NK-92 treated with Interleukin-12 subunit alpha and Interleukin-12 subunit beta, amount 100 ng/mL, for 24 hours (cell line): ENCODE measurements at regions not wholly inside any gene's neighbourhood (a gene's known extent, or its start where the extent isn't known, plus 50 kb on each side); places are given as distances from the start of the nearest gene placed in this dataset.
"Not testable (repeated sequence)": the region's sequence is repeated elsewhere in the genome, so short reads cannot be mapped to it uniquely, and the experiment has no call there.

Source experiments
- DNase-seq: peaks from one replicate; lab custom pipeline; 2025; lab: John Stamatoyannopoulos, UW

DNA sequence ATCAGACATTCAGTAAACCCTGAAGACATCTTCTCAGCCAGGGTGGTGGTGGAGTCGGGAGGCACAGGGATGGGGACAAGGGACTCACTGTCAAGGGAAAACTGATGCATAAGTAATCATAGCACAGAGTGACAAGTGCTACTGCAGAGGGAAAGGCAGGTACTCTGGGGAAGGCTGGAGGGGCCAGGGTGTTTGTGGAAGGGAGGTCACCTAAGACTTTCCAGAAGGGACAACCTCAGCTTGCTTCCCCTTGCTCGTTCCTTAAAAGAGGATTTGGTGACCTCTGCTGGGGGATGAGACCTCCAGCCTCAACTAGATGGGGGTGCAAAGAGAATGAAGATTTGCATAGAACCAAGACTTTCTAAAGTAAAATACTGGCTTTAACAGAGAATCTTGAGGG lies 99.5 kb downstream of the SLC4A3 start:
- no peak for DNase-seq

DNA sequence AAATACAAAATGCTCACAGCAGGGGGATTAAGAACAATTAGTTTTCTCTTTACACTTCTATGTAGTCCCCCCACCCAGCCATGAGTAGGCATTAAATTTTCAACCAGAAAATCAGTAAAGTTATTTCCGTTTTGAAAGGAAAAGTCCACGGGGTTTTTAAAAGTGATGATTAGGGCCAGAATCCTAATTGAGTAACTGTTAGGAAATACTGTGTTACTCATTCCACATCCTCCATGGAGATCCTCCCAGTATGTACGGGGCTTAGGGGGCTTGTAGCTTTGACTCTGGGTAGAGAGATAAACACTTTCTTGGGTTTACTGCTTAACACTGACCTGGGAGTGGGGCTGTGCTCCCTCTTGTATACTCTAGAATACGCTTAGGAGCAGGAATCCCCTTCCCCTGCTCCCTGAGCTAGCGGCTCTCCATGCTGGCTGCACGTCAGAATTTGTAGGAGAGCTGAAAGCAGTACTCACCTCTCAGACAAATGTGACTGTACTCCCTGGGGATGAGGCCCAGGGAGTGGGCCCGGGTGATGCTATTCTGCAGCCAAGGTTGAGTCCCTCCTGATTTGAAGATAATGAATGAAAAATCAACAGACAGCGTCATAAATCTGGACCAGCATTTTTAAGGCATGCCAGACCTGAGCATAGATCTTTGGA lies 100.5 kb downstream of the SLC4A3 start:
- DNase-seq = no peak

GRCh38 chr2:219728991-219729487 lies 101.6 kb downstream of the SLC4A3 start:
- DNase-seq = no peak

GRCh38 chr2:219731173-219731572 lies 103.7 kb downstream of the SLC4A3 start:
- no peak for DNase-seq

DNA sequence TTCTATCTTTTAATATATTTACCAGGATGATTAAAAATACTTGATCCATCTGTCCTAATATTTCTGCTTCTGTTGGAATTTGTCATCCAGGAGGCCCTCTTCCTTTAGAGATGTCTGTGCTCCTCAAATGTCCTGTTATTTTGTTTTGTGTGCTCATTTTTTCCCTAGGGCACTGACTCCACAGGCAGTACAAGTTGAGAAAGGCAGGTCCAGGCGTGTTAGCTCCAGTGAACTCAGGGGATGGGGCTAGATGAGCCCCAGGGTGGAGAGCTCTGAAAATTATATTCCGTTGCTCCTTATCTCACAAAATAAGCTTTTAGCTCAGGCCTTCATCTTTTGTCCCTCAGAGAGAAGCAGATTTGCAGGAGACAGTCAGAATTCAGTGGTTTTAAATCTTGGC lies 105.7 kb downstream of the SLC4A3 start:
- DNase-seq = no peak

GRCh38 chr2:219733746-219734145 lies 106.3 kb downstream of the SLC4A3 start:
- no peak for DNase-seq

- no peak for DNase-seq
These were observed 108.8 kb downstream of the SLC4A3 start for GRCh38 chr2:219736209-219736608.

- DNase-seq = no peak
These were observed 109.9 kb downstream of the SLC4A3 start for GRCh38 chr2:219737270-219737691.

DNA sequence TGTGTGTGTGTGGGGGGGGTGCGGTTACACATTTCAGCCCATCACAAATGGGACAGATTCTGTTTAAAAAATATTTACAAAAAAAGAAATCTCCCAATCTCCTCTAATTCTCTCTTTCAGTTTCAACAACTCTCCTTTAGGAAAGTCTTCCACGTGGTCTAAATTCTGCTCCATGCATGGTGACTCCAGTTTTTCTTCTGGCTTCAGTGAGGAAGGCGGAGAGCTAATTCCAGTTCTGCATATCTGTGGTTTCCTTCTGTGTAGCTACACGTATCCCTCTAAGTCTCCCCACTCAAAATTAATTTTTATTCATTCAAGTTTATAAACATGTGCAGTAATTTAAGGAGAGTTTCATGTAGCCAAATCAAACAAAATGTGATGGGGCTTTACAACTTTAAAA lies 111.6 kb downstream of the SLC4A3 start:
- DNase-seq = no peak

GRCh38 chr2:219739866-219740440 lies 112.5 kb downstream of the SLC4A3 start:
- no peak for DNase-seq

DNA sequence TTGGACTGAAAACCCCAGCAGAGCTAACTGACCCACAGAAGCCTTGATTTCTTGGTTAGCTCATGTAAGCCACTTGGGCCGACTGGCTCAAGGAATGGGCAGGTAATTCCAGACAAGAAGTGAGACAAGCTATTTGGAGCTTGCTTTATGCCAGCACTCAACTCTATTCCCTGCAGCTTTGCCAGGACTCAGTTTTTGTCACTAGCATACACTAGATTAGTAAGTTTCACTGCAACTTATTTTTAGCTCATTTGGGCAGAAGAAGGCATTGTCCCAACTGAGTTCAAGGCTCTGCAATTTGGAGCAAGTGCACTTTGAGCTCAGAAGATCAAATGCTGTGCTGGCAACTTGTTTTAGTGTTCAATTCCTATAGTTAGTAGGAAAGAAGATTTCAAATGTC lies 116.1 kb downstream of the SLC4A3 start:
- no peak for DNase-seq

DNA sequence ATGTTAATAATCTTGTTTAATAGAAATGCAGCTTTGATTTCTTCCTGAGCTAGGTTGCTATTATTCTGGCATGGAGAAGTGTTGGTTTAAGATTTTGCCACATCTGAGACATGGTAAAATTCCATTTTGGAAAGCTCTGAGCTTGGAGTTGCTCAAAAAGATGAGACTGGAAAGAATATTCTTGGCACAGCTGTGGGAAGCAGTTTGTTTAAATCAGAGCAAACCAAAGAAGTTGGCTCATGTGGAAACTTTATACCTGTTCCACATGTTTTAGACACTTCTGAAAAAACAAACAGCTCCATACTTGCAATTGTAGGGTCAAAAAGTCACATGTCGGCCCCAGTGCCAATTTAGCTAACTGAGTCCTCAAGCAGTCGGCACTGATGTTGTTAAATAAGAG lies 116.6 kb downstream of the SLC4A3 start:
- no peak for DNase-seq

- DNase-seq = no peak
These were observed 117.2 kb downstream of the SLC4A3 start for GRCh38 chr2:219744600-219744999.

GRCh38 chr2:219747637-219748036 lies 120.2 kb downstream of the SLC4A3 start:
- DNase-seq = no peak

- no peak for DNase-seq
These were observed 121.5 kb downstream of the SLC4A3 start for GRCh38 chr2:219748671-219749570.

DNA sequence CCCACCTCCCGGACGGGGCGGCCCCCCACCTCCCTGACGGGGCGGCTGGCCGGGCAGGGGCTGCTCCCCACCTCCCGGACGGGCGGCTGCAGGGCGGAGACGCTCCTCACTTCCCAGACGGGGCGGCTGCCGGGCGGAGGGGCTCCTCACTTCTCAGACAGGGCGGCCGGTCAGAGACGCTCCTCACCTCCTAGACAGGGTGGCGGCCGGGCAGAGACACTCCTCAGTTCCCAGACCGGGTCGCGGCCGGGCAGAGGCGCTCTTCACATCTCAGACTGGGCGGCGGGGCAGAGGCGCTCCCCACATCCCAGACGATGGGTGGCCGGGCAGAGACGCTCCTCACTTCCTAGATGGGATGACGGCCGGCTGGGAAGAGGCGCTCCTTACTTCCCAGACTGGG lies 123.7 kb downstream of the SLC4A3 start:
- not testable (repeated sequence) for DNase-seq

DNA sequence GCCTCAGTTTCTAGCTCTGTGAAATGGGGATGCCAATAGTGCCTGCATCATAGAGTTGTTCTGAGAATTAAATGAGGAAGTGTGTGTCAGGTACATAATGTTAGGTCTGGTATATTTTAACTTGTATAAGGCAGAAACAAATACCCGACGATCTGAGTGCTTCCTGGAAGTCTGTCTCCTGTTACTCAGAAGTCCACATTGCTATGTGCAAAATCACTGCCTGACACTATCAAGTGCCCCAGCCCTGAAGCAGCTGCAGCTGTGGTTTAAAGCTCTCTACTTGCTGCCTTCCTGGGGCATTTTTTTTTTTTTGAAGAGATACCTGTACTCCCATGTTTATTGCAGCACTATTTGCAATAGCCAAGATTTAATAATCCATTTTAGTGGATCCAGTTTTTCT lies 125.3 kb downstream of the SLC4A3 start:
- no peak for DNase-seq

GRCh38 chr2:219758907-219759680 lies 131.7 kb downstream of the SLC4A3 start:
- DNase-seq = no peak

DNA sequence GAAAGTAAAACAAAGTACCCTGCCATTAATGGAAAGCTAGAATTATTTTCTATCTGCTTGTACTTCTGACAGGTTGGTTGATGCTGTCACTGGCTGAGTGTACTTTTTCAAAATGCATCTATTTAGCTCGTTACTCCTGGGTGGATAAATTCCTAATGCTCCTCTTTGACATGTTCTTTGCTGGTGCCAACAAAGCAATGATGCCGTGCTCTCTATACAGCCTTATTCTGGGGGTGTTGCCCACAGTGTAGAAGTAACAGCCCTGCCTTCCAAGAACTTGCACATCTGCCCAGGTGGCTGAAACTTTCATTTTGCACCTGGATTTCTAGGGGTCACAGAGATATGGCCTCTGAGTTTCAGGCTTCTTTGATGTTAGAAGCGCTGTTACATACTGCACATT lies 132.4 kb downstream of the SLC4A3 start:
- no peak for DNase-seq

DNA sequence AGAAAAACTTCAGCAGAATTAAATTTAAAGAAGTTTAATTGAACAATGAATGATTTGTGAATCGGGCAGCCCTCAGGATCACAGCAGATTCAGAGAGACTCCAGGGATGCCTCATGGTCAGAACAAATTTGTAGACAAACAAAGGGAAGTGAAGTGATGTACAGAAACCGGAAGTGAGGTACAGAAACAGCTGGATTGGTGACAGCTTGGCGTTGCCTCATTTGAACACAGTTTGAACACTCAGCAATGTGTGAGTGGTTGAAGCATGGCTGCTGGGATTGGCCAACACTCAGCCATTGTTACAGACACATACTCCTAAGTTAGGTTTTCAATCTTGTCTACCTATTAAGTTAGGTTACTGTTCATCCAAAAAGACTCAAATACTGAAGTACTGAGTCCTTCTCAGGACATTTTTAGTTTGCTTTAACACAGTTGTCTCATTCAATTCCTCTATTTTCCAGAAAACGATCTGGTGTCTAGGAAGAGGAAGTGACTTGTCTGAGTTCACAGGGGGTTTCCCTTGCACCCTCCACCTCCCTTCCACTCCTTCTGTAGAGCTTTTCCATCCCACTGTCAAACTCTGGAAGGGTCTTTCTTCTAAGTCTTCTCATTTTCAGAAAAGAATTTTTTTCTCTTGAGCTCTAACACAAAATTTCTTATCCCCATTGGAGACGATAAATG lies 137.9 kb downstream of the SLC4A3 start:
- DNase-seq = no peak

- DNase-seq = no peak
These were observed 139.2 kb downstream of the SLC4A3 start for GRCh38 chr2:219766658-219767057.
